GM12878 (cell line): ENCODE measurements at regions not wholly inside any gene's neighbourhood (a gene's known extent, or its start where the extent isn't known, plus 50 kb on each side); places are given as distances from the start of the nearest gene placed in this dataset.

Source experiments
- ATF2 ChIP-seq: IDR thresholded peaks from 2 replicates; pipeline ENCODE4 v1.6.1; 2012; ENCODE audit warnings: low read length, inconsistent platforms
- ATF3 ChIP-seq: IDR thresholded peaks from 2 replicates; pipeline ENCODE4 v1.6.1; 2011; ENCODE audit warnings: low read depth, mild to moderate bottlenecking, low read length, moderate library complexity, borderline replicate concordance; ENCODE audit errors: extremely low read depth
- BCLAF1 ChIP-seq: fragments of 450-650 bp; IDR thresholded peaks from 2 replicates; pipeline ENCODE4 v1.6.1; 2017; ENCODE audit warnings: antibody characterized with exemption, mild to moderate bottlenecking, moderate library complexity
- CHD4 ChIP-seq: fragments of 200-600 bp; sonication (generic); IDR thresholded peaks from 2 replicates; pipeline ENCODE4 v1.6.1; 2016; ENCODE audit warnings: mild to moderate bottlenecking
- CTCF ChIP-seq, 3 experiments: IDR thresholded peaks in 2 of 3; conservative IDR thresholded peaks in 1 of 3; 2 replicates each; pipeline ENCODE4 v1.5.1; 2011; ENCODE audit warnings: low read depth in 3 of 3, low read length in 3 of 3, mild to moderate bottlenecking in 3 of 3, control low read depth in 2 of 3, moderate library complexity in 2 of 3, inconsistent platforms in 1 of 3, mixed read lengths in 1 of 3; ENCODE audit not compliant: control insufficient read depth in 2 of 3, insufficient read depth in 1 of 3; ENCODE audit errors: extremely low read depth in 1 of 3
- EZH2 ChIP-seq: IDR thresholded peaks from 2 replicates; pipeline ENCODE4 v1.6.1; 2012; ENCODE audit warnings: low read depth, mild to moderate bottlenecking, control low read depth, inconsistent platforms, low read length, borderline replicate concordance; ENCODE audit not compliant: control insufficient read depth
- MAX ChIP-seq: IDR thresholded peaks from 2 replicates; pipeline ENCODE4 v1.6.1; 2012; ENCODE audit warnings: low read depth, low read length, improper control_type of control experiment
- PBX3 ChIP-seq: IDR thresholded peaks from 2 replicates; pipeline ENCODE4 v1.6.1; 2011; ENCODE audit warnings: mild to moderate bottlenecking, low read depth, low read length, moderate library complexity; ENCODE audit not compliant: insufficient replicate concordance
- POLR2A ChIP-seq: IDR thresholded peaks from 2 replicates; pipeline ENCODE4 v1.6.1; 2011; ENCODE audit warnings: low read depth, mild to moderate bottlenecking, low read length
- RAD21 ChIP-seq: IDR thresholded peaks from 2 replicates; pipeline ENCODE4 v1.6.1; 2011; ENCODE audit warnings: mild to moderate bottlenecking, low read depth, low read length, moderate library complexity; ENCODE audit not compliant: insufficient read depth
- REST ChIP-seq: IDR thresholded peaks from 2 replicates; pipeline ENCODE4 v1.6.1; 2012; ENCODE audit warnings: mild to moderate bottlenecking, low read depth, low read length
- TCF3 ChIP-seq: IDR thresholded peaks from 2 replicates; pipeline ENCODE4 v1.6.1; 2012; ENCODE audit warnings: low read depth, mild to moderate bottlenecking, low read length, borderline replicate concordance; ENCODE audit not compliant: insufficient read depth

GRCh38 chr5:40389591-40389990, 290.1 kb upstream of the PTGER4 start:
- TF ChIP-seq PBX3 (no peak), MAX (no peak), POLR2A (no peak), TCF3 (no peak), CTCF (IDR thresholded peaks at IDR 0.05 in 2 of 3, conservative IDR thresholded peaks at IDR 0.05 in 1 of 3; ENCODE audit: control insufficient read depth in 2 of 3, extremely low read depth in 1 of 3, insufficient read depth in 1 of 3, low read depth in 3 of 3, low read length in 3 of 3) (no peak), RAD21 (no peak), ATF3 (no peak), REST (no peak), CHD4 (no peak), EZH2 (no peak), BCLAF1 (no peak), ATF2 (no peak)
